ENCODE measurements at regions not wholly inside any gene's neighbourhood (a gene's known extent, or its start where the extent isn't known, plus 50 kb on each side); places are given as distances from the start of the nearest gene placed in this dataset.
A peak's percentile ranks its signal among the peaks of the same experiment; 100 is the strongest.

DNA sequence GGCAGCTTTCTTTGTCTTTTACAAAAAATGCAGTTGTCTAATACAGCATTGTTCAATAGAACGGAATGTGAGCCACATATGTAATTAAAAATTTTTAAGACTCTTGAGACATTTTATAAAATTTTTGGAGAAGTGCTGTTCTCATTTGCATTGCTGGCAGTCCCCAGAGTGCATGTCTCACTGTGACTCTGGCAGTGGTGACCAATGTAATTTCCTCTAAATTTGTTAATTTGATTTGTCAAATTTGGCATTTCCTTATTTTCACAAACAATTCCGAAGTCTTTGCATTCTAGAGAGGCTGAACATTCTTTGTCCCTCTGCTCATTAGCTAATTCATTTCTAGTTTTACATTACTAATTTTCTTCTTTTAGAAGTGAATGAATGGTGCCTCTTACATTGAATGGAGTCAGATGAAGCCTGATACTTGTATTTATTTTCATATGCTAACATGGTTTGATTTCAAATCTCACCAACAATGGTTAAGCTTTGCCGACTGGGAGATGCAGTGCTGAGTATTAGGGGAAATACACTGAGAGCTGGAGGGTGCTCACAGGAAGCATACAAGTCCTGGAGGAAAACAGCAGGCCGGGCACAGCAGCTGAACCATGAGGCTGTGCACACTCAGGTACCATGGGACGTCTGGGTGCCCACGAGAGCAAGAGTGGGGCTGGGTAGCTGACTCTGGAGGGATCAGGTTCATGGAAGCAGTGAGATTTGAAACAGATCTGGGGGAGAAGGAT lies 68.5 kb upstream of the ARMC2 start:
- H3K27me3 ChIP-seq, result no peaks in the 10 kb centered on the region
- ATAC-seq, result no peak
- intact Hi-C loops (cut with DNase I), result loop anchor here in 1 of 2 donors (5.0 kb wide), 1 partner anchor 237 kb away; no protein-coding TSS in a partner anchor

GRCh38 chr6:108780784-108781183 lies 67.4 kb upstream of the ARMC2 start:
- H3K9me3 ChIP-seq, result no peaks in the 10 kb centered on the region
- H3K27me3 ChIP-seq, result no peaks in the 10 kb centered on the region
- DNase-seq (no peak), ATAC-seq (no peak)
- TF ChIP-seq, protein P1, sequence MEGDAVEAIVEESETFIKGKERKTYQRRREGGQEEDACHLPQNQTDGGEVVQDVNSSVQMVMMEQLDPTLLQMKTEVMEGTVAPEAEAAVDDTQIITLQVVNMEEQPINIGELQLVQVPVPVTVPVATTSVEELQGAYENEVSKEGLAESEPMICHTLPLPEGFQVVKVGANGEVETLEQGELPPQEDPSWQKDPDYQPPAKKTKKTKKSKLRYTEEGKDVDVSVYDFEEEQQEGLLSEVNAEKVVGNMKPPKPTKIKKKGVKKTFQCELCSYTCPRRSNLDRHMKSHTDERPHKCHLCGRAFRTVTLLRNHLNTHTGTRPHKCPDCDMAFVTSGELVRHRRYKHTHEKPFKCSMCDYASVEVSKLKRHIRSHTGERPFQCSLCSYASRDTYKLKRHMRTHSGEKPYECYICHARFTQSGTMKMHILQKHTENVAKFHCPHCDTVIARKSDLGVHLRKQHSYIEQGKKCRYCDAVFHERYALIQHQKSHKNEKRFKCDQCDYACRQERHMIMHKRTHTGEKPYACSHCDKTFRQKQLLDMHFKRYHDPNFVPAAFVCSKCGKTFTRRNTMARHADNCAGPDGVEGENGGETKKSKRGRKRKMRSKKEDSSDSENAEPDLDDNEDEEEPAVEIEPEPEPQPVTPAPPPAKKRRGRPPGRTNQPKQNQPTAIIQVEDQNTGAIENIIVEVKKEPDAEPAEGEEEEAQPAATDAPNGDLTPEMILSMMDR (IDR thresholded peaks at IDR 0.05), result no peak
- no peak overlapping the region for H3K4me3 ChIP-seq
- H3K4me1 ChIP-seq, result peaks cover 0 to 18% of the 10 kb centered on the region in 2 donors
- no peaks in the 10 kb centered on the region for H3K36me3 ChIP-seq
- no peak overlapping the region for H3K27ac ChIP-seq
- intact Hi-C loops (cut with DNase I), result loop anchor here in 1 of 2 donors (5.0 kb wide), 1 partner anchor 238 kb away; no protein-coding TSS in a partner anchor

More for the DNA sequence above, 68.5 kb upstream of the ARMC2 start:
- no peak overlapping the region for H3K4me3 ChIP-seq
- no peak overlapping the region for H3K27ac ChIP-seq
- no peaks in the 10 kb centered on the region for H3K9me3 ChIP-seq
- TF ChIP-seq, protein P1 (IDR thresholded peaks at IDR 0.05), result no peak
- peaks cover 0 to 18% of the 10 kb centered on the region in 2 donors for H3K4me1 ChIP-seq
- H3K36me3 ChIP-seq, result no peaks in the 10 kb centered on the region
- DNase-seq, result no peak

DNA sequence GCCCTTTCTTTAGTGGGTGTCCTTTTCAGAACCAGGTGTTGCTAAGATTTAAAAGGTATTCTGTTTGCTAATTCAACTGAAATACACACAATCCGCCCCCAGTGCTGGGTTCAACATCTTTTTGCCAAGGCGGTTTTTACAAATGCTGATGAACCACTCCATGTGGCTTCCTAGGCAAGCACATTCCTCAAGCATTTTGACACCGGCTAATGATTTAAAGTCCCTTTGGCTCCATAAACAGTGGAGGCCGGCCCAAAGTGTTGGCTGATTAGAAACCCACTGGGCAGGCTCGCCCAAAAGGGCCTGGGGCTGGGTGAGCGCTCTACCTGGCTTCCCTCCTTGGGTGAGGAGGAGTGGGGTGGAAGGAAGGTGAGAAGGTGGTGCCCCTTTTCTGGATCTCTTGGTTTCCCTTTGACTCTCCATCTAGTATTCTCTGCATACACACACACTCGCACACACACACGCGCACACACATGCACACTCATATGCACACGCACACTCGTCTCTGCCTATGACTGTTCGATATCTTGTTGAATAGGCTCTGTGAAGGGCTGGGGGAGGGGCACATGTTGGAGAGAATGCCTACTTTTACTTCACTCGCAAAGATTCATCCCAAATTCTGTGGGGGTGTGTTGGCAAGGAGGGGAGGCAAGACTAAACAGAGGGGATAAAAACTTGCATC lies 66.7 kb upstream of the ARMC2 start:
- Histone ChIP-seq H3K4me3 (peak overlapping the region; percentile 37 to 39), H3K4me1 (peaks cover 0 to 18% of the 10 kb centered on the region in 2 donors), H3K36me3 (no peaks in the 10 kb centered on the region), H3K27me3 (no peaks in the 10 kb centered on the region), H3K9me3 (no peaks in the 10 kb centered on the region), H3K27ac (no peak overlapping the region)
- intact Hi-C loops (cut with DNase I), result loop anchor here in 1 of 2 donors (5.0 kb wide), 1 partner anchor 239 kb away; no protein-coding TSS in a partner anchor
- ATAC-seq (peak; percentile 32), DNase-seq (peak in 1 of 4 donors; percentile 31)
- TF ChIP-seq, protein P1 (IDR thresholded peaks at IDR 0.05), result no peak

- no peaks in the 10 kb centered on the region for H3K36me3 ChIP-seq
- DNase-seq (peak; percentile 79 to 94 (median 88)), ATAC-seq (peak; percentile 99)
- peak overlapping the region in 1 of 2 donors; percentile 57 for H3K27ac ChIP-seq
- TF ChIP-seq, protein P1 (IDR thresholded peaks at IDR 0.05), result peak; percentile 61 to 78
- no peaks in the 10 kb centered on the region for H3K9me3 ChIP-seq
- H3K4me1 ChIP-seq, result peaks cover 0 to 18% of the 10 kb centered on the region in 2 donors
- intact Hi-C loops (cut with DNase I), result loop anchor here in 1 of 2 donors (5.0 kb wide), 1 partner anchor 240 kb away; no protein-coding TSS in a partner anchor
- H3K4me3 ChIP-seq, result peak overlapping the region; percentile 37 to 39
- H3K27me3 ChIP-seq, result no peaks in the 10 kb centered on the region
Measured at GRCh38 chr6:108782179-108783041, 65.8 kb upstream of the ARMC2 start.

All from left lung (tissue), 4 donors.